HEK293 (cell line): ENCODE measurements at regions not wholly inside any gene's neighbourhood (a gene's known extent, or its start where the extent isn't known, plus 50 kb on each side); places are given as distances from the start of the nearest gene placed in this dataset.

Experiments used
- GFI1B ChIP-seq: fragments of 450-650 bp; formaldehyde crosslinking; IDR thresholded peaks from 2 replicates; pipeline ENCODE4 v1.5.1; 2016; ENCODE audit warnings: missing biosample characterization, missing genetic modification characterization
- MEIS1 ChIP-seq: sonication (generic); formaldehyde crosslinking; IDR thresholded peaks from 2 replicates; pipeline ENCODE4 v1.8.1; 2022; ENCODE audit warnings: missing genetic modification reagents, mild to moderate bottlenecking, borderline replicate concordance
- SP2 ChIP-seq: fragments of 450-650 bp; formaldehyde crosslinking; IDR thresholded peaks from 2 replicates; pipeline ENCODE4 v1.5.1; 2016; ENCODE audit warnings: missing biosample characterization, missing genetic modification characterization
- YY1 ChIP-seq: fragments of 450-650 bp; formaldehyde crosslinking; IDR thresholded peaks from 2 replicates; pipeline ENCODE4 v1.5.1; 2018; ENCODE audit warnings: missing biosample characterization, missing genetic modification characterization
- ZBTB7A ChIP-seq: fragments of 450-650 bp; formaldehyde crosslinking; IDR thresholded peaks from 2 replicates; pipeline ENCODE4 v1.5.1; 2016; ENCODE audit warnings: low read depth, missing biosample characterization, missing genetic modification characterization
- ZEB2 ChIP-seq: fragments of 450-650 bp; formaldehyde crosslinking; IDR thresholded peaks from 2 replicates; pipeline ENCODE4 v1.5.1; 2016; ENCODE audit warnings: missing biosample characterization, missing genetic modification characterization
- ZNF274 ChIP-seq, 2 experiments: fragments of 200-500 bp in 1 of 2; fragments of 450-650 bp in 1 of 2; sonication (Bioruptor generic) in 1 of 2; formaldehyde crosslinking in 1 of 2; IDR thresholded peaks; 2 replicates each; pipeline versions ENCODE4 v1.5.1 to v1.6.1; 2014 to 2016; ENCODE audit warnings: borderline replicate concordance in 1 of 2, inconsistent platforms in 1 of 2, low read length in 1 of 2, missing biosample characterization in 1 of 2, missing genetic modification characterization in 1 of 2
- ZNF423 ChIP-seq: fragments of 450-650 bp; formaldehyde crosslinking; IDR thresholded peaks from 2 replicates; pipeline ENCODE4 v1.5.1; 2016; ENCODE audit warnings: missing biosample characterization, missing genetic modification characterization
- ZNF76 ChIP-seq: fragments of 450-650 bp; formaldehyde crosslinking; IDR thresholded peaks from 2 replicates; pipeline ENCODE4; 2016; ENCODE audit warnings: low read depth, missing biosample characterization, missing genetic modification characterization, borderline replicate concordance
- TF ChIP-seq, protein P1 (sequence below): fragments of 450-650 bp; formaldehyde crosslinking; IDR thresholded peaks from 2 replicates; pipeline ENCODE4 v1.5.1; 2016; ENCODE audit warnings: missing biosample characterization, missing genetic modification characterization
- TF ChIP-seq, protein P2 (sequence below): fragments of 450-650 bp; formaldehyde crosslinking; IDR thresholded peaks from 2 replicates; pipeline ENCODE4 v1.5.1; 2016; ENCODE audit warnings: missing biosample characterization, missing genetic modification characterization

DNA sequence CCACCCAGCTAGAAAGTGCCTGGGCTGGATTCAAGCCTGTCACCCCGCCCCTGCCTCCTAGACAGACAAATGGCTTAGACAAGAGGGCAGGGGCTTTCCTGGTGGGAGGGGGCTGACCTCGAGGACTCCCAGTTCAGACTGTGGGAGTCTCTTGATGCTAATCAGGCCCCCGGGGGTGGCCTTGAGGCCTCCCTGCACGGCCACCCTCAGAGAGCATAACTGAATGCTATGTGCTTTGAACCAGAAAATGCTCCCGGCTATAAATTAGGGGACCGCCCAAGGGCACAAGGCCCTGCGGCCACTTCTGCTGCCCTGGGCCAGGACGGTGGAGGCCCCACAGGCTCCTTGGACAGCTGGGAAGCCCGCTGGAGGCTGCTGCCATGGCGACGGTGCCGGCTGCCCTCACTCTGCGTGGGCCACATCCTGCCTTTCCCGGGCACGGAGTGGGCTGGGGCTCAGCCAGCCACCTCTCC is 111.0 kb upstream of the NCOR2 start:
- TF ChIP-seq, protein P1, sequence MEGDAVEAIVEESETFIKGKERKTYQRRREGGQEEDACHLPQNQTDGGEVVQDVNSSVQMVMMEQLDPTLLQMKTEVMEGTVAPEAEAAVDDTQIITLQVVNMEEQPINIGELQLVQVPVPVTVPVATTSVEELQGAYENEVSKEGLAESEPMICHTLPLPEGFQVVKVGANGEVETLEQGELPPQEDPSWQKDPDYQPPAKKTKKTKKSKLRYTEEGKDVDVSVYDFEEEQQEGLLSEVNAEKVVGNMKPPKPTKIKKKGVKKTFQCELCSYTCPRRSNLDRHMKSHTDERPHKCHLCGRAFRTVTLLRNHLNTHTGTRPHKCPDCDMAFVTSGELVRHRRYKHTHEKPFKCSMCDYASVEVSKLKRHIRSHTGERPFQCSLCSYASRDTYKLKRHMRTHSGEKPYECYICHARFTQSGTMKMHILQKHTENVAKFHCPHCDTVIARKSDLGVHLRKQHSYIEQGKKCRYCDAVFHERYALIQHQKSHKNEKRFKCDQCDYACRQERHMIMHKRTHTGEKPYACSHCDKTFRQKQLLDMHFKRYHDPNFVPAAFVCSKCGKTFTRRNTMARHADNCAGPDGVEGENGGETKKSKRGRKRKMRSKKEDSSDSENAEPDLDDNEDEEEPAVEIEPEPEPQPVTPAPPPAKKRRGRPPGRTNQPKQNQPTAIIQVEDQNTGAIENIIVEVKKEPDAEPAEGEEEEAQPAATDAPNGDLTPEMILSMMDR (tag by site-specific recombination) = no peak
- TF ChIP-seq, protein P2, sequence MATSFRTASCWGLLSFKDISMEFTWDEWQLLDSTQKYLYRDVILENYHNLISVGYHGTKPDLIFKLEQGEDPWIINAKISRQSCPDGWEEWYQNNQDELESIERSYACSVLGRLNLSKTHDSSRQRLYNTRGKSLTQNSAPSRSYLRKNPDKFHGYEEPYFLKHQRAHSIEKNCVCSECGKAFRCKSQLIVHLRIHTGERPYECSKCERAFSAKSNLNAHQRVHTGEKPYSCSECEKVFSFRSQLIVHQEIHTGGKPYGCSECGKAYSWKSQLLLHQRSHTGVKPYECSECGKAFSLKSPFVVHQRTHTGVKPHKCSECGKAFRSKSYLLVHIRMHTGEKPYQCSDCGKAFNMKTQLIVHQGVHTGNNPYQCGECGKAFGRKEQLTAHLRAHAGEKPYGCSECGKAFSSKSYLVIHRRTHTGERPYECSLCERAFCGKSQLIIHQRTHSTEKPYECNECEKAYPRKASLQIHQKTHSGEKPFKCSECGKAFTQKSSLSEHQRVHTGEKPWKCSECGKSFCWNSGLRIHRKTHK (tag by site-specific recombination) = no peak
- TF ChIP-seq MEIS1 (CRISPR knock-in tag) (no peak), ZBTB7A (no peak), SP2 (tag by site-specific recombination) (no peak), ZNF274 (IDR thresholded peaks at IDR 0.05; ENCODE audit: low read length) (no peak), ZNF274 (tag by site-specific recombination; IDR thresholded peaks at IDR 0.05; ENCODE audit: borderline replicate concordance) (no peak), ZEB2 (tag by site-specific recombination) (no peak), YY1 (tag by site-specific recombination) (no peak), GFI1B (tag by site-specific recombination) (no peak), ZNF76 (tag by site-specific recombination) (no peak), ZNF423 (tag by site-specific recombination) (no peak)
